HG02571 (cell line): ENCODE measurements at regions not wholly inside any gene's neighbourhood (a gene's known extent, or its start where the extent isn't known, plus 50 kb on each side); places are given as distances from the start of the nearest gene placed in this dataset.
"Not testable (repeated sequence)": the region's sequence is repeated elsewhere in the genome, so short reads cannot be mapped to it uniquely, and the experiment has no call there.

Source experiments
- ATAC-seq: cut with Tn5 transposase; IDR thresholded peaks from one replicate; pipeline ENCODE4 v1.9.1; 2021; ENCODE audit warnings: mild to moderate bottlenecking, moderate library complexity; ENCODE audit not compliant: unreplicated experiment

DNA sequence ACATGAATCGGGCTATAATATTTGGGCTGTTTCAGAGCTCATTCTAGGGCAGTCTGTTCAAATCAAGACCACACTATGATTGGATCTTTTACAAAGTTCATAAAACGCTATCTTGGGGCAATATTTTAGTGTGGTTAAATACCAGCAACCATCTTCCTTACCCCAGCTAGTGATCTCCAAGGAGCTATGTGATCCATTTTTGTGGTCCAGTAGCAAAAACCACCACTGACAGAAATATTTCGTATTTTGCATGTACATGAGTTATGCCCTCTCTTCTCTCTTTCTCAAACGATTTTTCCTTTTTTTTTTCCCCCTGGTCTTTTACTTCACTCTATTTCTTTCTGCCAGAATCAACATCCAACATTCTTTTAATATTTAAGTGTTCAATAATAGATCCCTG lies 280.6 kb upstream of the KITLG start:
- ATAC-seq: no peak

DNA sequence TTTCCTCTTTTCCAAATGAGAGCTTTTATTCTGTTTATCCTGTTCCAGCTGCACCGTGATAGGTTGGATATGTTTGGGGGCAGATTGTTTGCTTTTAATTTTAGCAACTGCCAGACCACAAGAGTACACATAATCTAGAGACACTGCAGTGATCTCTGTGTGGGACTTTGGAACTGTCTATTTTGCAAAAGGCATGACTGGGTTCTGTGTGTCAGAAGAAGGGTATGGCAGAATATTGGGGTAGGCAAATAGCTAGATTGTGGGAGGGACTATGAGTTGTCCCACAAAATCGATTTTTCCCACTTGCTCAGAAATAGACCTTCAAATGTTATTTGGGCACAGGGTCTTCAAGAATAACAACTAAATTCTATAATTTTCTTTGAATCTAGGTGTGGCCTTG lies 275.9 kb upstream of the KITLG start:
- ATAC-seq: no peak

DNA sequence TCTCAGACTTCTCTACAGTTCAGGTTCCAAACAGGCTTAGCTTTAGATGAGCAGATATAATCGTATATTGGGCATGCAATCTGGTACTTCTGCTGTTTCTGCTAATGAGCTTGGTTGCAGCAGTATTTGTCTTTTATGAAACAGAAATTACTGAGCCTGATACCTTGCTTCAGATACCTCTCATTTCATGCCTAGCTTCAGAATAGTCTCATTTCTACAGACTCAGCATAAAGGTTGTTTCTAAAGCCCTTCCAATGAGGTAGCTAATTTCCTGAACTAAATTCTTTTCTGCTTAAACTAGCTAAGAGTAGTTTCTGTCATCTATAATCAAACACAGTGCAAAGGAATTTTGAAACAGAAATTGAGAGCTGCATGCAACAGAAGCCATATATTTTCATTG lies 275.0 kb upstream of the KITLG start:
- ATAC-seq: no peak

DNA sequence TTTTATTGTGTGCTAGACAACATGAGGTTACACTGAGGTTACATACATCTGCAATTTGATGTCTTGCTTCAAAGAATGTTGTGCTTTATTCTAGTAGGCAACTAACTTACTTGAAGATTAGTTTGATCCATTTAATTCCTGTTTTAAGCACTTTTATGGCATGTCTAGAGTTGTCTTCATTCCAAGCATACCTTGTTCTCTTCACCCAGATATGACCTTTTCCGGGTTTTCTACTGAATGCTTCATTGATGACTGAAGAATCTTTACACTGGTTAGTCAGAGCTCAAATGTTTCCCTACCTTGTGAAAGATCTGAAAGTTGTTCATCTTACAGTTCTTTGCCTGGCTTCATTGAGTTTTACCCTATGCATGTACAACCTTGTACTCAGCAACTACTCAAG lies 274.0 kb upstream of the KITLG start:
- ATAC-seq: no peak

DNA sequence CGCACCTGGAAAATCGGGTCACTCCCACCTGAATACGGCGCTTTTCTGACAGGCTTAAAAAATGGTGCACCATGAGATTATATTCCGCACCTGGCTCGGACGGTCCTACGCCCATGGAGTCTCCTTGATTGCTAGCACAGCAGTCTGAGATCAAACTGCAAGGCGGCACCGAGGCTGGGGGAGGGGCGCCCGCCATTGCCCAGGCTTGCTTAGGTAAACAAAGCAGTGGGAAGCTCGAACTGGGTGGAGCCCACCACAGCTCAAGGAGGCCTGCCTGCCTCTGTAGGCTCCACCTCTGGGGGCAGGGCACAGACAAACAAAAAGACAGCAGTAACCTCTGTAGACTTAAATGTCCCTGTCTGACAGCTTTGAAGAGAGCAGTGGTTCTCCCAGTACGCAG lies 267.0 kb upstream of the KITLG start:
- ATAC-seq: not testable (repeated sequence)

DNA sequence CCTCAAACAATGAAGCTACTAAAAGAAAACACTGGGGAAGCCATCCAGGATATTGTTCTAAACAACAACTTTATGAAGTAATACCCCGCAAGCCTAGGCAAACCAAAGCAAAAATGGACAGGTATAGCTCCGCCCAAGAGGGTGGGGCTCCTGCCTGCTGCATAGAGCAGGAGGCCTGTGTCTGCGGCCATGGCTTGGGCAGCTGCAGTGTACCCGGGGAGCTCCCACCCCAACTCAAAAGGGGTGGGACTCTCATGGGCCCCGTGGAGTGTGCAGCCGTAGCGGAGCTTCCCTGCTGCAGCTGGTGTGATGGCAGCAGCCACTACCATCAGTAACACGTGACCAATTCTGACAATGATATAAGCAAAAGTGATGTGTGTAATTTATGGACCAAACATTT lies 264.2 kb upstream of the KITLG start:
- no peak for ATAC-seq

DNA sequence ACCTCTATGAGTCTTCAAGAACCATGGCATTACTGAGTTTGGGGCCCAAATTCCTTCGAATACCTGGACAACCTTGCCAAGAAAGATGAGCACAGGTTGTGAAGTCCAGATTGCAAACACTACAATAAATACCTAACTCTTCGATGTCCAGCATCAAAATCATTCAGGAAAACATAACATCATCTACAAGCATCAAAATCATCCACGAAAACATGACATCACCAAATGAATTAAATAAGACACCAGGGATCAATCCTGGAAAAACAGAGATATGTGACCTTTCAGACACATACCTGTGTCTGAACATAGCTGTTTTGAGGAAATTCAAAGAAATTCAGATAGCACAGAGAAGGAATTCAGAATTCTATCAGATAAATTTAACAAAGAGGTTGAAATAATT lies 262.0 kb upstream of the KITLG start:
- no peak for ATAC-seq

DNA sequence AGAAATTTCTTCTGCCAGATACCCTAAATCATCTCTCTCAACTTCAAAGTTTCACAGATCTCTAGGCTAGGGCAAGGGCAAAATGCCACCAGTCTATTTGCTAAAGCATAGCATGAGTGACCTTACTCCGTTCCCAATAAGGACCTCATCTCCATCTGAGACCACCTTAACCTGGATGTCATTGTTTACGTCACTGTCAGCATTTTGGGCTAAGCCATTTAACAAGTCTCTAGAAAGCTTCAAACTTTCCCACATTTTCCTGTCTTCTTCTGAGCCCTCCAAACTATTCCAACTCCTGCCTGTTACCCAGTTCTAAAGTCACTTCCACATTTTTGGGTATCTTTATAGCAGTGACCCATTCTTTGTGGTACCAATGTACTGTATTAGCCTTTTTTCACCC lies 259.2 kb upstream of the KITLG start:
- no peak for ATAC-seq

DNA sequence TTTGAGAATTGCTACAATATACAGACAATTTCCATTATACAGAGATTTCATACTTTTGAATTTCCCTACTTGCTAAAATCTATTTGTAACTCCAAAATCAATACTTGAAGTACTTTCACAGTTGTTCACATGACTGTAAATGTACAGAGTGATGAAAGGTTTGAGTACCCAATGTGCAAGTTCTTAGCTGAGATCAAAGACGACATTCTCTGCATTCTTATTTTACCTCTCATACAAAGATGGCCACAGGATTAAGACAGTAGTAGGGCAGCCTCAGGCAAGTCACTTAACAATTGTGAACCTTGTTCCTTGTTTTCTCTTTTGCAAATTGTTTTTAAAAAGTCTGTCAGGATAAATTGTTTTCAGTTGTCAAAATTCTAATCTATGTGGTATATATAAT lies 255.9 kb upstream of the KITLG start:
- ATAC-seq: no peak

DNA sequence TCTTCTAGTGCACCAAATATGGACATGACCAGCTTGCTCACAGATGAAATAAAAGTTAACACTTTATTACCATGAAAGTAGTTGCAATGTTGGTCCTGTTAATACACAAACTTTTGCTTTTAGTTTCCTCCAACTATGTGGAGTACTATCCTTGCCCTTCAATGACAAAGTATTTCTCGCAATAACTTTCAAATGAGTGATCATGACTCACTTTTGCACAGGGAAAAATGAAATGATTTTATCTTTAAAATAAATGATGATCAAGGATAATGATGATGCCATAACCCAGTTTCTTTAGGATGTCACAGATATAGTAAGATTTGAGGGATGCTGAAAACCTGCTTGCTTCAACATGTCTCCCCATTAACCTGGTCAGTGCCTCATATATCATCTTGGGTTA lies 254.0 kb upstream of the KITLG start:
- ATAC-seq: no peak

DNA sequence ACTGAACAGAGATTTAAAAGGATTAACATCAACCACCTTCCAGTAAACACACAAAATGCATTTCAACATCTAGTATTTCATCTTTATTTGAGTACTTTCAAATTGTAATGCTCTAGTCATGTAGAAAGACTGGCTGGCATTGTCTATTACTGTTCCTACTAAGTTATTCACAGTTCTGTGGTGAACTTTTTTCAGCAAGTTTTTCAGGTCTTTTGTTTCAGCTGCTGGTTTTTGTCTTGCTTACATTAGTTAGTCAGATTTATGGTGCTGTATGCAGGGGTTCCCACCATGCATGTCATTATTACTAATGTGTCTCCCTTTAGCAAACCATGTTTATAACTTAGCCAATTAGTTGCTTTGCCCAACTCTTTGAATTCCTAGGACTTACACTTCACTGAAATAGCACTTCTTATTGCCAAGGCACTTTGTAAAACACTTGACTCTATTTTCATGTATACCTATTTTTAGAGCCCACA lies 253.4 kb upstream of the KITLG start:
- no peak for ATAC-seq

DNA sequence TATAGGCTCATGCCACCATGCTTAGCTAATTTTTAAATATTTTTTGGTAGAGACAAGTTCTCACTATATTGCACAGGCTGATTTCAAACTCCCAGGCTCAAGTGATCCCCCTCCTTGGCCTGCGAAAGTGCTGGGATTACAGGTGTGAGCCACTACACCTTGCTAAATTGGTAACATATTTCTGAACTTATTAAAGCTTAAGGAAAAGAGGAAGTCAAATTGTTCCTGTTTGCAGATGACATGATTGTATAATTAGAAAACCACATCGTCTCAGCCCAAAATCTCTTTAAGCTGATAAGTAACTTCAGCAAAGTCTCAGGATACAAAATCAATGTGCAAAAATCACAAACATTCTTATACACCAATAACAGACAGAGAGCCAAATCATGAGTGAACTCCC lies 248.3 kb upstream of the KITLG start:
- not testable (repeated sequence) for ATAC-seq

DNA sequence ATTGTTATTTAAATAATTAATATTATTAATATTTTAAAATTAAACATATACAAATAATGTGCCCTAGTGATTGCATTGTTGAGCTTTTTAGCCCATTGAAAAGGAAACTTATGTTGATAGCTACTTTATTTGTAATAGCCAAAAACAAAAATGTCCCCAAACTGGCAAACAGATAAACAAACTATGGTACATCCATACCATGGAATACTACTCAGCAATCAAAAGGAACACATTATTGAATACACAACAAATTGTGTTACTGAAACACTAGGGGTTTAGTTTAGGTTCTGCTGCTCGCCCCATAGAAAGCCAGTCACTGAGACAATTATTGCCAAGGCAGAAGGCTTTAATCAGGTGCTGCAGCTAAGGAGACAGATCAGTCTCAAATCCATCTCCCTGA lies 239.7 kb upstream of the KITLG start:
- ATAC-seq: no peak

DNA sequence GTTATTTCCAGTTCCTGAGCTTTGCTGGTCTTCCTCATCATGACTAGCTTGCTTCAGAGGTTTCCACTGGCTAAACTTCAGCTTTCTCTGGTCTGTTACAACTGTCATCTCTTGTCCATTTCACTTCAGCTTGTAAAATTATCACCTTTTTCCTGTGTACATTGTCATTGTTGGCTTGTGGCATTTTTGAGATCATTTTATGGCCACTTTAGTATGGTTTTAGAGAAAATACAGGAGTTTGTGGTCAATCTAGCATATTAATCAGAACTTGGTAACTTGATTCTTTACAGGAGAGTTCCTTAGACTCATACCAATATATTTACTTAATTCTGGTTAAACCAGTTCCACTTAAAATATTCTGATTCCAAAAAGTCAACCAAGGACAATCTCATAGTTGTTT lies 235.9 kb upstream of the KITLG start:
- no peak for ATAC-seq

DNA sequence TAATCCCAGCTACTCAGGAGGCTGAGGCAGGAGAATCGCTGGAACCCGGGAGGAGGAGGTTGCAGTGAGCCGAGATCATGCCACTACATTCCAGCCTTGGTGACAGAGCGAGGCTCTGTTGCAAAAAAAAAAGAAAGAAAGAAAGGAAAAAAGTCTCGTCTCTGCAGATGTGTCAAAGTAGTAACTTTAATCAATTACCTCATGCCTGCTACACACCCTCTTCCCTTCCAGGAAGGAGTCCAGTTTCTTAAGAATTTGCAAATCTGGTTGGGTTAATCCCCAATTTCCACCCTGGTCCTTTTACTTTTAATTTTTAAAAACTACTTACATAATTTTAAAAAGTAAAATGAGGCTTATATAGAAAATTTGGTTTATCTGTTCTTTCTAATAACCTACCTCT lies 234.5 kb upstream of the KITLG start:
- ATAC-seq: no peak

DNA sequence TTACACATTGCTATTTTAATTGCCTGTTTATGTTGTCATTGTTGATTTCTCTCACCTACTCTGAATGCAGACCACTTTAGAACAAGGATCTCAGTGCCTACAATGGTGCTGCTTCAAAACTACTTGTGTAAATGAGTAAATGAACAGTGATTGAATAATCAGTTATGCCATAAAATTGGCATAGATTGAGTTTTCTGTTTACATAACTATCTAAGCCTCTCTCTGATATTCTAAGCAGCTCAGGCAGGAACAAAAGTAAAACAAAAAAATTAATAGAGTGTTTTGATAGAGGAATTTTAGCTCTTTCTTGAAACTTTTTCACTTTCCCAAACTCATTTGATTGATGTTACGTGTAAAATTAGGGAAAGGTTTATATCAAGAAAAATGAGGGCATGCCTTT lies 232.3 kb upstream of the KITLG start:
- no peak for ATAC-seq

DNA sequence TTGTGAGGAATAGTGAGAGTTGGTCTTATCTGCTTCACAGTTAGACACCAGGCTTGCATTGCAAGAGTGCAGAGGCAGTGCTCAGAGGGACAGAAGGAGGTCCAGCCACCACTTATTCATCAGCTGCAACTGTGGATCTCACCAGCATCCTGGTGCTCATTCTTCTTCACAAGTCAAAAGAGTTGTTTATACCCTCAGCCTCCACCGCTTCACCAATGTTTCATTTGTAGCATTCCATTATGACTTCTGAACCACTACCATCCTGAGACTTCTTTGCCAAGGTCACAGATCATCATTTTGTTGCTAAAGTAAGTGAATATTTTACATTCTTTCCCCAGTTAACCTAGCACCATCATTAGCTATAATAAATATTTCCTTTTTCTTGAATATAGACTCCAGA lies 230.5 kb upstream of the KITLG start:
- ATAC-seq: no peak

DNA sequence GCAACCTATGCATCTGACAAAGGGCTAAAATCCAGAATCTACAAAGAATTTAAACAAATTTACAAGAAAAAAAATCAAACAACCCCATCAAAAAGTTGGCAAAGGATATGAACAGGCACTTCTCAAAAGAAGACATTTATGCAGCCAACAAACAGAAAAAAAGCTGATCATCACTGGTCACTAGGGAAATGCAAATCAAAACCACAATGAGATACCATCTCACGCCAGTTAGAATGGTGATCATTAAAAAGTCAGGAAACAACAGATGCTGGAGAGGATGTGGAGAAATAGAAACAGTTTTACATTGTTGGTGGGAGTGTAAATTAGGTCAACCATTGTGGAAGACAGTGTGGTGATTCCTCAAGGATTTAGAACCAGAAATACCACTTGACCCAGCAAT lies 229.6 kb upstream of the KITLG start:
- not testable (repeated sequence) for ATAC-seq

DNA sequence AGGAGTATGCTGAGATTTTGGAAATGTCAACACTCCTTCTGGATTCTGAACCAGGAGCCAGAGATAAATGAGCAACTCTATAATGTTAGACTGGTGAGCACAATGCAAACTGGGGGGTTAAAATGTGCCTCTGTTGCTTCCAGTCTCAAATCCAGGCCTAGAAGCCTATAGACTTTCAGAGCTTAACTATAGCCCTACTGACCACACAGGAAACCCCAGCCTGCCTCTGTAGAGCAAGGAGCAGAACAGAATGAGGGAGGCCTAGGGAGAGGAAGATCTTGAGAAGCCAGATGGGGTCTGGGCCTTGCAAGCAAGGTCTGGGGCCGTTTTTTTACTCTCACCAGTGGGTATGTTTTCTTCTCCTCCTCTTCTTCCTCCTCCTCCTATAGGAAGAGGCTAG lies 225.4 kb upstream of the KITLG start:
- no peak for ATAC-seq

DNA sequence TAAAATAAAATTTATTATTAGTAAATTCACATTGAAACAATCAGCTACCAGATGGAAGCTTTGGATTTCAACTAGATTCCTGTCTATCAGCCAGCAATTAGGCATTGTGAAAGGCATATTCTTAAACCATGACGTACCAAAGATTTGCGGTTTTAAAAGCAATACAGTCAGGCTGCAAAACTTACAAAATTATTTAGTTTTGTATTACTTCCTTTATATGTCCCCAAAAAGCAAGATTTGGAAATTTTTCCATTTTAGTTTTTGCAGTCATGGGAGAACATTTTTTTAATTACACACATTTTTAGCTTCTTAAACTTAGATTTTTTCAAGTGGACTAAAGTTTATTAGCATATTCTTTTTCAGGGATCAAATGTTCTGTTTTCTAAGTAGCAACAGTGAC lies 225.0 kb upstream of the KITLG start:
- no peak for ATAC-seq

DNA sequence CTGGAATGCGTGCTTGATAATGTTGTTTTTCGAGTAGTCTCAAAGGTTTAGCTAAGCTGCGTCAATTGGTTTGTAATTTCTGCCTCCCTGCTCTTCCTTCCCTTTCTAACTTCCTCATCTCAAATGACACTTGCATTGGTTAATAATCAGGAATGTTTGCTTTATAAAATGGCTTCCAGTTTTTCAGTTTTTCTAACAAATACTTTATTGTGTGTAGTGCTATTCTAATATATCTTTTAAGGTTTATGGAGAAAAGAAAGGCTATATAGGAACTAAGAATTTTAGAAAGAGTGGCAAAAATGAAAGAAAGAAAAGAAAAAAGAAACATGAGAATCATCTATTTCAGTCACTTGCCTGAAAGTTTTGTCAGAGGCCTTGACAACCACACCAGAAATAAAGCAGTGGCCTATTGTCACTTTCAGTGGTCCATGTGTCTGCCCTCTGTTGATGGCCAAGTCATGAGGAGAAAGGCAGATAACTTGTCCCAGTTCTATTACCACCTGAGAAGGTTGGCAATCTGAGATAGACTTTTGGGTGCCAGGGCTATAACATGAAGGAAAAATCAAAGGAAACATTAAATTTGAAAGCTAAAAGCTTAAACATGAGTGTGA lies 221.9 kb upstream of the KITLG start:
- ATAC-seq: peak; percentile 47

DNA sequence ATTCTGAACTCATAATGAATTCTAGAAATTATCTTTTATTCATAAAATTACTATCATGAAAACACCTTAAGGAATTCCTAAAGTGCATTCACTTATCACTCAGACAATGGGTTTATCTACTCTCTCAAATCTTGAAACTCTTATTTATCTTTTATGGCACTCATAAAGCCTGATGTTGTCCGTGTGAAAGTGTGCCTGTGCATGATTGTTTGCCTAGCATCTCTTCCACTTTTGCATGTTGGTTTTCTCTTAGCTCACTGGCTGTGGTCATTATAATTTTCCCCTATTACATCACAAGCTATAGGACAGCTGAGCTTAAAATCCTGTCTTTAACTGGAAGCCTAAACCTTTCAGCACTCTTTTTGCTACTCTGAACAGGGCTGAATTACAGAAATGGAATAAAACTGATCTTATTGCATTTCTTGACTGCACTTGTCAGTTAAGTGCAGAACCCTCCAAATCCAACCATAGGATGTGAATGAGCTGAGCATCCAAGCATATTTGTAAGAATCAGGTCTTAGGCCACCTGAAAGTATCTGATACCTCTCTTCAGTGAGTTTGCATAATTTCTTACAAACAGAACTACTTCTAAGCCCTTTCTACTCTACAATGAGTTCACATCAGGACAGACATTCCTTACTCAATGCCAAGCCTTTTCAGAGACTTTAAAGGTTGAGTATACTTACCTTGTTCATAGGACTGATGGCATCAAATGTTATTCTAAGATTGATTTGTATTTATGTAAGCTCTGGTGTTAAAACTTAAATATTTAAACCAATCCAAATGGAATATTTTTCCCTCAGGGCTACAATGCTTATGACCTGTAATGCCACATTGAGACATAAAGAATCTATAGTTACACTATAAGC lies 221.2 kb upstream of the KITLG start:
- no peak for ATAC-seq

DNA sequence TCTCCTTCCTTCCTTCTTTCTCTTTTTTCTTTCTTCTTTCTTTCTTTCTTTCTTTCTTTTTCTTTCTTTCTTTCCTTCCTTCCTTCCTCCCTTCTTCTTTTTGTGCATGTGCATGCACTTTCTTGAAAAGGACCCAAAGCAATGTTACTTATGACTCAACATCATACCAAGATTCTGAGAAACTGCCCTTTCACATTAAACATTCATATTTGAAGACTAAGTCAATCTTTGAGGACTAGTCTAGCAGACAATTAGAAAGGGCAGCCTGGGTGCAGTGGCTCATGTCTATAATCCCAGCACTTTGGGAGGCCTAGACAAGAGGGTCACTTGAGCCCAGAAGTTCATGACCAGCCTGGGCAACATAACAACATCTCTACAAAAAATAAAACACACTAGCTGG lies 212.8 kb upstream of the KITLG start:
- ATAC-seq: no peak
